Loucy (cell line): ENCODE measurements at regions not wholly inside any gene's neighbourhood (a gene's known extent, or its start where the extent isn't known, plus 50 kb on each side); places are given as distances from the start of the nearest gene placed in this dataset.
"Not testable (repeated sequence)": the region's sequence is repeated elsewhere in the genome, so short reads cannot be mapped to it uniquely, and the experiment has no call there.

ENCODE experiments used
- CTCF ChIP-seq: fragments of 200-600 bp; sonication (generic); conservative IDR thresholded peaks from 2 replicates; pipeline ENCODE4 v1.5.1; 2014; ENCODE audit warnings: mild to moderate bottlenecking, antibody characterized with exemption, low read length
- EZH2phosphoT487 ChIP-seq: fragments of 200-600 bp; IDR thresholded peaks from 2 replicates; pipeline ENCODE4 v1.6.1; 2018; ENCODE audit warnings: antibody characterized with exemption, mild to moderate bottlenecking, moderate library complexity, borderline replicate concordance

DNA sequence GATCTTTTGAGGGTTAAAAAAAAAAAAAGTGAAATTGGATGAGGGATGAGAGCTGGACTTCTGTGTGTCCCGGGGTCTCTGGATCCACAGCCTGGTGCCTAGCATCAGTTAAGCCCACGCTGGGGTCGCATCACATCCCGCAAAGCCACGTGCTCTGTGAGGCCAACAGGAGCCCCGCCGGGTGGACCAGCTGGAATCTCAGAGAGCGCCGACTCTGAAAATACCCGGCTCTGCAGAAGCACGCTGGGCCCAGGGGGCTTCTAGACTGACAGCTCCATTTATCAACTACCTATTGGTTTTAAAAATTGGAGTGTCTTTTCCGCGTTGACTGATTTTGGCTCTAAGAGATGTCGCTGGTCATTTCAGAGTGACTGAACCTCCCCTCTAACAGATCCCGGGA is 164.1 kb upstream of the PLGLB2 start:
- not testable (repeated sequence) for TF ChIP-seq CTCF, EZH2phosphoT487
